ENCODE measurements at regions not wholly inside any gene's neighbourhood (a gene's known extent, or its start where the extent isn't known, plus 50 kb on each side); places are given as distances from the start of the nearest gene placed in this dataset.

DNA sequence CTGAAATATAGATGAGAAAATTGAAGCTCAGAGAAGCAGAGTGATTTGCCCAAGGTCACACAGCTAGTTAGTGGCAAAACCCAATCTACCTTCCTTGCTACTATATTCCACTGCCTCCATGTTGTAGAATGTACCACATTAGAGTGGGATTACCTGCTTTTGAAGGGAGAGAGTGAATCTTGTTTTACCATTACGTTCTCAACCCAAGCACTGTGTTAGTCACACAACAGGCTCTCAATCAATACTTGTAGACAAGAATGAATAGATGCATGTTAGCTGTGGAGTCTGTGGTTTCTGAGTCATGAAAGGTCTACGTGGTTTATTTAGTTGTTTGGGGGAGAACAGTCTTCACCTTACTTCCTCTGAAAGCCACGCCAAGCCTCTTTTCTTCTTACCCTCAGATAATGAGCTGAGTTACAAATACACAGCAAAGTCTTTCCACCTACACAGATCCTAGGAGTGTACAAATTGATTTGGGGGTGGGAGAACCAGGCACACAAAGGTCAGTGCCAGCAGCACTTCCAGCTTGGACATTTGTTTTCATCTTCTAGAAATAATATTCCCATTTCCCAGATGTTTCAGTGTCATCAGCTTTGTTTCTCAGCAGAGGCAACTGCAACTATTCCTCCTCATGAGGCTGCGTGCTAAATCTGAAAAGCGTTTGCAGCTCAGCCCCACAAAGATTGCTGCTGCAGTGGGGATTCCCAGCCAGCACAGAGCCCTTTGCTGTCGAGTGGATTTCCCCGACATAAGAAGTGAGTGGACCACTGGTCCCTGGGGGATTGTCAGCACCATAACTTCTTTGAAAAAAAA lies 71.5 kb upstream of the ADO start:
- TF ChIP-seq, protein P1, sequence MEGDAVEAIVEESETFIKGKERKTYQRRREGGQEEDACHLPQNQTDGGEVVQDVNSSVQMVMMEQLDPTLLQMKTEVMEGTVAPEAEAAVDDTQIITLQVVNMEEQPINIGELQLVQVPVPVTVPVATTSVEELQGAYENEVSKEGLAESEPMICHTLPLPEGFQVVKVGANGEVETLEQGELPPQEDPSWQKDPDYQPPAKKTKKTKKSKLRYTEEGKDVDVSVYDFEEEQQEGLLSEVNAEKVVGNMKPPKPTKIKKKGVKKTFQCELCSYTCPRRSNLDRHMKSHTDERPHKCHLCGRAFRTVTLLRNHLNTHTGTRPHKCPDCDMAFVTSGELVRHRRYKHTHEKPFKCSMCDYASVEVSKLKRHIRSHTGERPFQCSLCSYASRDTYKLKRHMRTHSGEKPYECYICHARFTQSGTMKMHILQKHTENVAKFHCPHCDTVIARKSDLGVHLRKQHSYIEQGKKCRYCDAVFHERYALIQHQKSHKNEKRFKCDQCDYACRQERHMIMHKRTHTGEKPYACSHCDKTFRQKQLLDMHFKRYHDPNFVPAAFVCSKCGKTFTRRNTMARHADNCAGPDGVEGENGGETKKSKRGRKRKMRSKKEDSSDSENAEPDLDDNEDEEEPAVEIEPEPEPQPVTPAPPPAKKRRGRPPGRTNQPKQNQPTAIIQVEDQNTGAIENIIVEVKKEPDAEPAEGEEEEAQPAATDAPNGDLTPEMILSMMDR (IDR thresholded peaks at IDR 0.05), result no peak
- no peak for TF ChIP-seq EZH2 (IDR thresholded peaks at IDR 0.05; ENCODE audit: borderline replicate concordance, insufficient read depth, low read depth, low read length, poor library complexity, severe bottlenecking)
